Coronary artery (tissue), 2 donors: ENCODE measurements at regions not wholly inside any gene's neighbourhood (a gene's known extent, or its start where the extent isn't known, plus 50 kb on each side); places are given as distances from the start of the nearest gene placed in this dataset.

ENCODE experiments used
- DNase-seq: peaks from one replicate; pipeline ENCODE4 v3.0.0-alpha.2; 2017; ENCODE audit warnings: low spot score
- H3K27ac ChIP-seq, 2 donors: fragments of 200-600 bp; sonication (generic); one replicate each; pipeline ENCODE4 v1.5.1; 2016 to 2019
- H3K4me3 ChIP-seq: fragments of 200-600 bp; sonication (generic); 2 replicates; pipeline ENCODE4 v1.5.1; 2016; ENCODE audit warnings: mild to moderate bottlenecking, moderate library complexity
- TF ChIP-seq, protein P1 (sequence below): fragments of 200-600 bp; sonication (generic); IDR thresholded peaks from one replicate; pipeline ENCODE4 v1.5.1; 2019; ENCODE audit warnings: antibody characterized with exemption

DNA sequence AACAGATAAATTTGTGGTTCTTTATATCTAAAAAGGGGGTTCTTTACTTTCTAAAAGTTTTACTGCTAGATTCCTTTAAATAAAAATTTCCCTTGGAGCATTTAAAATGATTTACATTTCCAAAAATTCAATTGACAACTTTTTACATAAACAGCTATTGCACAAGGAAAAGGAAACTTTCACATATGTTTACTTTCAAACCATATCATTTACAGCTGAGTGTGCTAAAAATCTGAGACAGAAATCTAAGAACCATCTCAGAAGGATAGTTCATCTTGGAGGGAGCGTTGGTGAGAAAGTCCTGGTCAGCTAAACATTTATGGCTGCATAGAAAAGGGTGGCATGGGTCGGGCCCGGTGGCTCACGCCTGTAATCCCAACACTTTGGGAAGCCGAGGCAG is 235.4 kb downstream of the DTWD2 start:
- TF ChIP-seq, protein P1, sequence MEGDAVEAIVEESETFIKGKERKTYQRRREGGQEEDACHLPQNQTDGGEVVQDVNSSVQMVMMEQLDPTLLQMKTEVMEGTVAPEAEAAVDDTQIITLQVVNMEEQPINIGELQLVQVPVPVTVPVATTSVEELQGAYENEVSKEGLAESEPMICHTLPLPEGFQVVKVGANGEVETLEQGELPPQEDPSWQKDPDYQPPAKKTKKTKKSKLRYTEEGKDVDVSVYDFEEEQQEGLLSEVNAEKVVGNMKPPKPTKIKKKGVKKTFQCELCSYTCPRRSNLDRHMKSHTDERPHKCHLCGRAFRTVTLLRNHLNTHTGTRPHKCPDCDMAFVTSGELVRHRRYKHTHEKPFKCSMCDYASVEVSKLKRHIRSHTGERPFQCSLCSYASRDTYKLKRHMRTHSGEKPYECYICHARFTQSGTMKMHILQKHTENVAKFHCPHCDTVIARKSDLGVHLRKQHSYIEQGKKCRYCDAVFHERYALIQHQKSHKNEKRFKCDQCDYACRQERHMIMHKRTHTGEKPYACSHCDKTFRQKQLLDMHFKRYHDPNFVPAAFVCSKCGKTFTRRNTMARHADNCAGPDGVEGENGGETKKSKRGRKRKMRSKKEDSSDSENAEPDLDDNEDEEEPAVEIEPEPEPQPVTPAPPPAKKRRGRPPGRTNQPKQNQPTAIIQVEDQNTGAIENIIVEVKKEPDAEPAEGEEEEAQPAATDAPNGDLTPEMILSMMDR = no peak
- Histone ChIP-seq H3K27ac (no peak overlapping the region), H3K4me3 (no peak overlapping the region)
- no peak for DNase-seq

DNA sequence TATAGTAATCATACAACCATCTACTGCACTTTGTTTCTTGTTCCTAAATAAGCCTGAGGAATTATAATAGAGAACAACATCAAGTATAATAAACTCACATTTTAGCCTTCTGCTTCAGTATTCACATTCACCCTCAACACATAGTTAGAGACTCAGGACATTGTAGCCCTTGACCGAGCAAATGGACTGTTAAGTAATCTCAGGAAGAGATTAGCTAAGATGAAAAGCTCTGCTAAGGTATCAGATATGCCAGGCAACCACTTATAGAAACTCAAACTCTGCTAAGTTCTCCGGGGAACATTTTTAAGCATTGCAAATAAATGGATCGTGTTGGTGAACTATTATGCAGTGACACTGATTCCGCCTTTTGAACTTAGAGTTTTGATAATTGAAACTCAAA is 252.0 kb downstream of the DTWD2 start:
- TF ChIP-seq, protein P1 = no peak

DNA sequence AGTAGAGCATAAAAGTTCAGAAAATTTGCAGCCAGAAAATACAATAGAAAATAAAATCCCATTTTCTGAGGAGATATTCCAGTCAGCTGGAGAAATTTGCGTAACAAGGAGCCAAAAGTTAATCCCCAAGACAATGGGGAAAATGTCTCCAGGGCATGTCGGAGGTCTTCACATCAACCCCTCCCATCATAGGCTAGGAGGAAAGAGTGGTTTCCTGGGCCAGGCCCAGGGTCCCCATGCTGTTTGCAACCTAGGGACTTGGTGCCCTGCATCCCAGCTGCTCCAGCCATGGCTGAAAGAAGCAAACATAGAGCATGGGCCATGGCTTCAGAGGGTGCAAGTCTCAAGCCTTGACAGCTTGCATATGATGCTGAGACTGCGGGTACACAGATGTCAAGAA is 255.0 kb downstream of the DTWD2 start:
- TF ChIP-seq, protein P1 = no peak
- DNase-seq = no peak
- H3K4me3 ChIP-seq = no peak overlapping the region
- H3K27ac ChIP-seq = no peak overlapping the region

More for the DNA sequence above, 252.0 kb downstream of the DTWD2 start:
- DNase-seq = no peak
- H3K27ac ChIP-seq = no peak overlapping the region
- H3K4me3 ChIP-seq = no peak overlapping the region

GRCh38 chr5:118728191-118728590 is 260.2 kb downstream of the DTWD2 start:
- DNase-seq = no peak
- no peak overlapping the region for H3K27ac ChIP-seq
- TF ChIP-seq, protein P1 = no peak
- no peak overlapping the region for H3K4me3 ChIP-seq

- DNase-seq = no peak
- Histone ChIP-seq H3K27ac (no peak overlapping the region), H3K4me3 (no peak overlapping the region)
- TF ChIP-seq, protein P1 = no peak
Observed at GRCh38 chr5:118726891-118727290, 261.5 kb downstream of the DTWD2 start.

DNA sequence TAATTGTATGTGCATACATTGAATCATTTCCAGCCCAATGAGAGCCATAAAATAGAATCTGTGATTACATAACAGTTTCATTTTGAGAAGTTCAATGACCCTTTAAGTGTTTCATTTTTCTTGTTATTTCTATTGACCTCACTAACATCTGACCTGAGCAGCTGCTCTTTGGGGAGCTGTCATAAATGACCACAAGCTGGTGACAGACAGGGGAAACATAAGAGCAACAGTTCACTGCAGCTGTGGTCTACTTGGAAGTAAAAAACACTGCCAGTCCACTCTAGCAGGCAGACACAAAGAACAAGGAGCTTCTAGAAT is 265.4 kb downstream of the DTWD2 start:
- TF ChIP-seq, protein P1 = no peak
- no peak for DNase-seq
- no peak overlapping the region for H3K27ac ChIP-seq
- H3K4me3 ChIP-seq = no peak overlapping the region

- H3K4me3 ChIP-seq = no peak overlapping the region
- TF ChIP-seq, protein P1 = no peak
- no peak overlapping the region for H3K27ac ChIP-seq
- DNase-seq = no peak
Observed at GRCh38 chr5:118722122-118723020, 266.0 kb downstream of the DTWD2 start.
